Thyroid gland (tissue), 4 donors: ENCODE measurements at regions not wholly inside any gene's neighbourhood (a gene's known extent, or its start where the extent isn't known, plus 50 kb on each side); places are given as distances from the start of the nearest gene placed in this dataset.

Experiments used
- POLR2A ChIP-seq, 2 donors: fragments of 450-650 bp; IDR thresholded peaks; one replicate each; pipeline ENCODE4 v1.6.1; 2017; ENCODE audit warnings: antibody characterized with exemption in 2 of 2, mild to moderate bottlenecking in 2 of 2, moderate library complexity in 1 of 2
- TF ChIP-seq, protein P1 (sequence below), 6 experiments: fragments of 200-600 bp in 3 of 6; fragments of 450-650 bp in 3 of 6; sonication (generic) in 3 of 6; IDR thresholded peaks; one replicate each; pipeline ENCODE4 v1.5.1; 2016 to 2019; ENCODE audit warnings: antibody characterized with exemption in 6 of 6, mild to moderate bottlenecking in 2 of 6, inconsistent platforms in 1 of 6, moderate library complexity in 1 of 6

DNA sequence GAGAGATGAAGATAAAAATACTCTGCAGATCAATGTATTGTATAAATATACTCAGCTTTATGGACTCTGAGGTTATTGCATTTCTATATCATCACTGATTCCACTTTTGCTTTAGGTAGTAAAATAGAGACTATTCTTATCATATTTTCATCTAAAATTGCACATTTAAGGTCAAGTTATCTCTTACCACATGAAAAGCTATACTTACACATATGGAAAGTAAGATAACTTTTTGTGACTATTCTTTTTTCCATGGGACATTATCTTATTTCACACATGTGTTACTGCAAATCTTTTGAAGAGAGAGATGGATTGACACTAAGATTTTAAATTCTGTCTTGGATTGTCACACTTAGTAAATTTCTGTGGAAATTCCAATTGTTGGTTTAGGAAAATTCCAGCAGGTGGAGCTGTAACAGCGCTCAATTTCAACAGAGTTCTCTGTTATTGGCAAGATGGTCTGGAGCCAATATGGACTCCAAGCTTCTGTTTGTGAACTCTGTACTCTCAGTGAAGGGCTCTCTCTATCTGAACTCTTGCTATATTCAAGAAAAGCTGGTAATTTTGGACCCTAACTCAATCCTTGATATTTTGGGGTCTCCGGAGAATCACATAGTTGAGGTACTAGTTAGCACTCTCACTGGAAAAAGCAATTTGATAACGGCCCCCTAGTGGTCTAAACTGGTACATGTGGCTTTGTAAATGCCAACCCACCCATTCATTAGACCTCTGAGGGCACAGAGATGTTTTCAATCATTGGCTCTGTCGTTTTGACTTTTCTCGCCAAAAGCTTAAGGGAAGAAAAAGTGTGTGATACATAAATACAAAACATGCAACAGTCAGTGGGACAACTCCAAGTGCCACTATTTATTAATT is 429.7 kb downstream of the ETS1 start:
- TF ChIP-seq, protein P1, sequence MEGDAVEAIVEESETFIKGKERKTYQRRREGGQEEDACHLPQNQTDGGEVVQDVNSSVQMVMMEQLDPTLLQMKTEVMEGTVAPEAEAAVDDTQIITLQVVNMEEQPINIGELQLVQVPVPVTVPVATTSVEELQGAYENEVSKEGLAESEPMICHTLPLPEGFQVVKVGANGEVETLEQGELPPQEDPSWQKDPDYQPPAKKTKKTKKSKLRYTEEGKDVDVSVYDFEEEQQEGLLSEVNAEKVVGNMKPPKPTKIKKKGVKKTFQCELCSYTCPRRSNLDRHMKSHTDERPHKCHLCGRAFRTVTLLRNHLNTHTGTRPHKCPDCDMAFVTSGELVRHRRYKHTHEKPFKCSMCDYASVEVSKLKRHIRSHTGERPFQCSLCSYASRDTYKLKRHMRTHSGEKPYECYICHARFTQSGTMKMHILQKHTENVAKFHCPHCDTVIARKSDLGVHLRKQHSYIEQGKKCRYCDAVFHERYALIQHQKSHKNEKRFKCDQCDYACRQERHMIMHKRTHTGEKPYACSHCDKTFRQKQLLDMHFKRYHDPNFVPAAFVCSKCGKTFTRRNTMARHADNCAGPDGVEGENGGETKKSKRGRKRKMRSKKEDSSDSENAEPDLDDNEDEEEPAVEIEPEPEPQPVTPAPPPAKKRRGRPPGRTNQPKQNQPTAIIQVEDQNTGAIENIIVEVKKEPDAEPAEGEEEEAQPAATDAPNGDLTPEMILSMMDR (IDR thresholded peaks at IDR 0.05) = peak; percentile 57 to 91 (median 78)
- TF ChIP-seq POLR2A (IDR thresholded peaks at IDR 0.05) = no peak
